ENCODE measurements at regions not wholly inside any gene's neighbourhood (a gene's known extent, or its start where the extent isn't known, plus 50 kb on each side); places are given as distances from the start of the nearest gene placed in this dataset.

DNA sequence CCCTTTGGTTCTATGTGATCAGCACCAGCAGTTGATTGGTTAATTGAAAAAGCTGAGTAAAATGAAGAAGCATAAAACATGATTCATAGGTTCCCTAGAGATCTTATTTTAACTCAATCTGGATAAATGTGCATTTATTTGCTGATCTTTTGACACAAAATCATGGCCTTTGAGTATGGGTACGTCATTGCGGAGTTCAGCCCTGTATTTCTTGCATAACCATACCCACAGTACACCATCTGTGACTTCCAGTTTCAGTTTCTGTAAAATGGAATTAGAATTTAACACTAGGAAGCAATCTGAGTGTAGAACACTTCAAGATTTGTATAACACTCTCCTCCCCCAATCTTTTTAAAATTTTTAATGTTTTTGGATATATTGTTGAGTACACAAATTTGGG, 358.2 kb downstream of the DDX10 start:
- 97% methylated on average over 2 of the region's 2 CpGs for WGBS
- no peak for DNase-seq (ENCODE audit: low read depth in 6 of 9, low spot score in 9 of 9)

DNA sequence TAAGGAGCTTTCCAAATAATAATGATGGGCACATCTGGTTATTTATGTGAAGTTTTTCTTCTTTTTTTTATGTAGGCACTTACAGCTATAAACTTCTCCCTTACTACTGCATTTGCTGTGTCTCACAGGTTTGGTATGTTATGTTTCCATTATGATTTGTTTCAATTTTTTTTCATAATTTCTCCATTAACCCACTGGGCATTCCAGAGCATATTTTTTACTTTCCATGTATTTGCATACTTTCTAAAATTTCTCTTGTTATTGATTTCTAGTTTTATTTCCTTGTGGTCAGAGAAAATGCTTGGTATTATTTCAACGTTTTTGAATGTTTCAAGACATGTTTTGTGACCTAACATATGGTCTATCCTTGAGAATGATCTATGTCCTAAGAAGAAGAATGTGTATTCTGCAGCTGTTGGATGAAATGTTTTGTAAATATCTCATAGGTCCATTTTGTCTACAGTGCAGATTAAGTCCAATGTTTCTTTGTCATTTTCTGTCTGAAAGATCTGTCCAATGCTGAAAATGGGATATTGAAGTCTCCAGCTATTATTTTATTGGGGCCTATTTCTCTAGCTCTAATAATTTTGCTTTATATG, 362.1 kb downstream of the DDX10 start:
- H3K36me3 ChIP-seq (ENCODE audit: control insufficient read depth in 2 of 2, insufficient read depth in 2 of 2, low read length in 1 of 2), result no peaks in the 10 kb centered on the region
- H3K27me3 ChIP-seq (ENCODE audit: control insufficient read depth in 2 of 2, insufficient read depth in 1 of 2, low read length in 1 of 2), result no peaks in the 10 kb centered on the region
- no peak overlapping the region for H3K4me3 ChIP-seq (ENCODE audit: low read length in 2 of 2)
- H3K4me1 ChIP-seq (ENCODE audit: control insufficient read depth in 2 of 2, insufficient read depth in 2 of 2, low read length in 2 of 2), result no peaks in the 10 kb centered on the region
- H3K27ac ChIP-seq (ENCODE audit: low read depth in 1 of 2, low read length in 1 of 2), result no peak overlapping the region
- WGBS, result 88% methylated on average over 1 of the region's 1 CpG
- no peak for DNase-seq (ENCODE audit: low read depth in 6 of 9, low spot score in 9 of 9)
- no peaks in the 10 kb centered on the region for H3K9me3 ChIP-seq (ENCODE audit: control insufficient read depth in 2 of 2, insufficient read depth in 1 of 2, low read length in 1 of 2)

More for the DNA sequence above, 358.2 kb downstream of the DDX10 start:
- no peaks in the 10 kb centered on the region for H3K36me3 ChIP-seq (ENCODE audit: control insufficient read depth in 2 of 2, insufficient read depth in 2 of 2, low read length in 1 of 2)
- H3K27me3 ChIP-seq (ENCODE audit: control insufficient read depth in 2 of 2, insufficient read depth in 1 of 2, low read length in 1 of 2), result no peaks in the 10 kb centered on the region
- H3K4me3 ChIP-seq (ENCODE audit: low read length in 2 of 2), result no peak overlapping the region
- H3K4me1 ChIP-seq (ENCODE audit: control insufficient read depth in 2 of 2, insufficient read depth in 2 of 2, low read length in 2 of 2), result no peaks in the 10 kb centered on the region
- no peaks in the 10 kb centered on the region for H3K9me3 ChIP-seq (ENCODE audit: control insufficient read depth in 2 of 2, insufficient read depth in 1 of 2, low read length in 1 of 2)
- no peak overlapping the region for H3K27ac ChIP-seq (ENCODE audit: low read depth in 1 of 2, low read length in 1 of 2)

DNA sequence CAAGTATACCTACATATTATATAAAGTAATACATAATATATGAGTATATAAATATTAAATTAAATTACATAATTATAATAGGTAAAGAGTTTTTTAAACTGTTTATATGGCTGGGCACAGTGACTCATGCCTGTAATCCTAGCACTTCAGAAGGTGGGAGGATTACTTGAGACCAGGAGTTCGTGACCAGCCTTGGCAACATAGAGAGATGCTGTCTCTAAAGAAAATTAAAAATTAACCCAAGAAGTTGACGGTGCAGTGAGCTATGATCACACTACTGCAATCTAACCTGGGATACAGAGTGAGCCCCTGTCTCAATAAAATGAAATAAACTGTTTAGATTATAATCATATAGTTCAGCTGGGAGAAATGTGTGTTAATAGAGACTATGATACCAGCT, 363.0 kb downstream of the DDX10 start:
- Histone ChIP-seq H3K27ac (ENCODE audit: low read depth in 1 of 2, low read length in 1 of 2) (no peak overlapping the region), H3K36me3 (ENCODE audit: control insufficient read depth in 2 of 2, insufficient read depth in 2 of 2, low read length in 1 of 2) (no peaks in the 10 kb centered on the region), H3K4me3 (ENCODE audit: low read length in 2 of 2) (no peak overlapping the region), H3K27me3 (ENCODE audit: control insufficient read depth in 2 of 2, insufficient read depth in 1 of 2, low read length in 1 of 2) (no peaks in the 10 kb centered on the region), H3K4me1 (ENCODE audit: control insufficient read depth in 2 of 2, insufficient read depth in 2 of 2, low read length in 2 of 2) (no peaks in the 10 kb centered on the region), H3K9me3 (ENCODE audit: control insufficient read depth in 2 of 2, insufficient read depth in 1 of 2, low read length in 1 of 2) (no peaks in the 10 kb centered on the region)
- WGBS, result 92% methylated on average over 2 of the region's 2 CpGs
- no peak for DNase-seq (ENCODE audit: low read depth in 6 of 9, low spot score in 9 of 9)

DNA sequence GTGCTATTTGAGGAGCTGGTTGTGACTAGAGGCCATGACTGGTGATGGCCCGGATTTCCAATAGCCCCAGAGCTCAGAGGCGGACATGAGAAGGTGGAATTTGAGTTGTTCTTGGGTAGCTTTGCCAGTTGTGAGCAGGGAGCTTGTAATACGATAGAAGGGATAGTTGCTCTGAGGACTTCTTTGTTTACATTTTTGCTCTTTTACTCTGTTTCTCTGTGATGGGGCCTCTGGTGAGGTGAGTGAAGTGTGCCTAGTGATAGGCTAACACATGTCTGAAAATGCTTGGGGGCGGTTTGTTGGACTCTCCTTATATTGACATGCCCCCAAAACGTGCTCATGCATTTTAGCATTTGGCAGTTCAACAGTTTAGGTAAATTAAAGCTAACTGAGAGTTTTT, 365.1 kb downstream of the DDX10 start:
- no peak for DNase-seq (ENCODE audit: low read depth in 6 of 9, low spot score in 9 of 9)
- Histone ChIP-seq H3K36me3 (ENCODE audit: control insufficient read depth in 2 of 2, insufficient read depth in 2 of 2, low read length in 1 of 2) (no peaks in the 10 kb centered on the region), H3K27ac (ENCODE audit: low read depth in 1 of 2, low read length in 1 of 2) (no peak overlapping the region), H3K4me3 (ENCODE audit: low read length in 2 of 2) (no peak overlapping the region), H3K27me3 (ENCODE audit: control insufficient read depth in 2 of 2, insufficient read depth in 1 of 2, low read length in 1 of 2) (no peaks in the 10 kb centered on the region), H3K4me1 (ENCODE audit: control insufficient read depth in 2 of 2, insufficient read depth in 2 of 2, low read length in 2 of 2) (no peaks in the 10 kb centered on the region), H3K9me3 (ENCODE audit: control insufficient read depth in 2 of 2, insufficient read depth in 1 of 2, low read length in 1 of 2) (no peaks in the 10 kb centered on the region)
- WGBS, result 74% methylated on average over 5 of the region's 5 CpGs

DNA sequence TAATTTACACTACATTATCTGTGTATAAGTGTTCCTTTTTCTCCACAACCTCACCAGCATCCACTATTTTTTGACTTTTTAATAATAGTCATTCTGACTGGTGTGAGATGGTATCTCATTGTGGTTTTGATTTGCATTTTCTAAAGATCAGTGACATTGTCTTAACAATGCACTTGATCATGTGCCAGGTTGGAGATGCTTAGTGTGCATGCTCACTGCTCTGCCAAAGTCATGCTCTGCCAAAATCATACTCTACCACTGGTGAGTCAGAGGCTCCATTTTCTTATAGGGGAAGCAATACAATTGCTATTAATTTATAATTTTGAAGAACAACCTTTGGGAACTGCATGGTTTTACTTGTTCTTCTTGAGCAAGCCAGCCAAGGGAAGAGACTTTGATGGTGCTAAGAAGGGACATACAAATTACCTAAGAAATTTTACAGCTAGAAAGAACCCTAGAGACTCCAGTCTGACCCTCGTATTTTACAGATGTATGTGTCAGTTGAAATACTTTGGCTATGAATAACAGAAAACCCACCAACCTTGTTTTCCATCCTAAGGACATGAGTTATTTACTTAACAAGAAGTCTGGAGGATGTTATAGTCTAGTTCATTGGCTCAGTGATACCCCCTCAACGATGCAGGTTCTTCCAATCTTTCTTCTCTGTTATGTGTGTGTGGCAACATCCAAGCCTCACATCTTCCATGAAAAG, 368.9 kb downstream of the DDX10 start:
- Histone ChIP-seq H3K36me3 (ENCODE audit: control insufficient read depth in 2 of 2, insufficient read depth in 2 of 2, low read length in 1 of 2) (no peaks in the 10 kb centered on the region), H3K4me3 (ENCODE audit: low read length in 2 of 2) (no peak overlapping the region), H3K27me3 (ENCODE audit: control insufficient read depth in 2 of 2, insufficient read depth in 1 of 2, low read length in 1 of 2) (no peaks in the 10 kb centered on the region), H3K4me1 (ENCODE audit: control insufficient read depth in 2 of 2, insufficient read depth in 2 of 2, low read length in 2 of 2) (no peaks in the 10 kb centered on the region), H3K27ac (ENCODE audit: low read depth in 1 of 2, low read length in 1 of 2) (no peak overlapping the region), H3K9me3 (ENCODE audit: control insufficient read depth in 2 of 2, insufficient read depth in 1 of 2, low read length in 1 of 2) (no peaks in the 10 kb centered on the region)
- DNase-seq (ENCODE audit: low read depth in 6 of 9, low spot score in 9 of 9), result no peak
- 92% methylated on average over 2 of the region's 2 CpGs for WGBS

DNA sequence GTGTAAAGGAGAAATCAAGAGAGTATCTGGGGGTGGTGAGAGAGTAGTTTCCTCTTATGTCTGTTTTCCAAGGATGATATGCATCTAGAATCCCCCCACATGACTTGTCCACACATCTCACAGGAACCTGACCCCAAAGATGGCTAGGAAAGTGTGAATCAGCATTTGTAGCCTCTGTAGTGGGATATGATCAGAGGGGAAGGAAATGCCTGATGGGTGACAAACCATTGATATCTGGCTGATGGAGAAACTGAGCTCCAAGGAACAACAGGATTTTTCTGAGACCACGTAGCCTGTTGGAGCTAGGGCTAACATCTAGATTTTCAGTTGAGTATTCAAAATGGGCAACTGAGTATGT, 369.4 kb downstream of the DDX10 start:
- H3K27me3 ChIP-seq (ENCODE audit: control insufficient read depth in 2 of 2, insufficient read depth in 1 of 2, low read length in 1 of 2), result no peaks in the 10 kb centered on the region
- H3K27ac ChIP-seq (ENCODE audit: low read depth in 1 of 2, low read length in 1 of 2), result no peak overlapping the region
- H3K4me3 ChIP-seq (ENCODE audit: low read length in 2 of 2), result no peak overlapping the region
- no peak for DNase-seq (ENCODE audit: low read depth in 6 of 9, low spot score in 9 of 9)
- no peaks in the 10 kb centered on the region for H3K36me3 ChIP-seq (ENCODE audit: control insufficient read depth in 2 of 2, insufficient read depth in 2 of 2, low read length in 1 of 2)
- WGBS, result 97% methylated on average over 1 of the region's 1 CpG
- H3K9me3 ChIP-seq (ENCODE audit: control insufficient read depth in 2 of 2, insufficient read depth in 1 of 2, low read length in 1 of 2), result no peaks in the 10 kb centered on the region
- H3K4me1 ChIP-seq (ENCODE audit: control insufficient read depth in 2 of 2, insufficient read depth in 2 of 2, low read length in 2 of 2), result no peaks in the 10 kb centered on the region

DNA sequence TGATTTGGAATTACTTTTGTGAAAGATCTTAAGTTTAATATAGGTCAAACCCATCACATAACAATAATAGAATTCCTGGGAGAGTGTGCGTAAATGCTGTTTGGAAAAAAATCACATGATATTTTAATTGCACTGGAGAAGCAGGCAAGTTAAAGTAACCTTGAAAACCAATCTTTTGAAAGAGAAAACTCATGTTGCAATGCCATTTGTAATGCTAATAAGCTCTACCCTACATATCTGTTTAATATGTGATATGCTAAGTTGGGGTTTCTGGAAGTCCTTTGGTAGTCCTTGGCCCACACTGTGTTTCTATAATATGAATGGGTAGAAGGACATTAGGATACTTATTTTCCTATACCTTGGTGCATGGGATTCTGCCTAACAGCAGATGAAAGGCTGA, 370.4 kb downstream of the DDX10 start:
- H3K4me3 ChIP-seq (ENCODE audit: low read length in 2 of 2), result no peak overlapping the region
- H3K36me3 ChIP-seq (ENCODE audit: control insufficient read depth in 2 of 2, insufficient read depth in 2 of 2, low read length in 1 of 2), result no peaks in the 10 kb centered on the region
- WGBS, result 100% methylated on average over 1 of the region's 1 CpG
- H3K27me3 ChIP-seq (ENCODE audit: control insufficient read depth in 2 of 2, insufficient read depth in 1 of 2, low read length in 1 of 2), result no peaks in the 10 kb centered on the region
- no peaks in the 10 kb centered on the region for H3K4me1 ChIP-seq (ENCODE audit: control insufficient read depth in 2 of 2, insufficient read depth in 2 of 2, low read length in 2 of 2)
- no peaks in the 10 kb centered on the region for H3K9me3 ChIP-seq (ENCODE audit: control insufficient read depth in 2 of 2, insufficient read depth in 1 of 2, low read length in 1 of 2)
- DNase-seq (ENCODE audit: low read depth in 6 of 9, low spot score in 9 of 9), result no peak
- H3K27ac ChIP-seq (ENCODE audit: low read depth in 1 of 2, low read length in 1 of 2), result no peak overlapping the region

DNA sequence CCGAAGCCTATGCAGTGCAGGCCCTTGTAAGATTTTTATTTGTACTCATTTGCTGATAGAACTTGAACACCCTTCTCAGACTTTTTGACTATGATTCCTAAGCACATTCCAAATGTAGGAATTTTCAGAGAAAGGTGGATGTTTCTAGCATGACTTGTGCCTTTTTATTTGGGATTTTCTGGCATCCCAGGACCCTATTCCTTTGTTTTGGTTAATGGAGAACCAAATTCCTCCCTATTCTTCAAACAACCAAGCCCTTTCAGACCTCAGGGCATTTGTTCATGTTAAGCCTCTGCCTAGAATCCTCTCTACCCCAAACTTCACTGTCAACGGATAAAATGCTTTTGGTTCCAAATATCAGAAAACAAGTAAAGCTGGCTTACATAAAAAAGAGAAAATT, 371.1 kb downstream of the DDX10 start:
- Histone ChIP-seq H3K4me1 (ENCODE audit: control insufficient read depth in 2 of 2, insufficient read depth in 2 of 2, low read length in 2 of 2) (no peaks in the 10 kb centered on the region), H3K27ac (ENCODE audit: low read depth in 1 of 2, low read length in 1 of 2) (no peak overlapping the region), H3K27me3 (ENCODE audit: control insufficient read depth in 2 of 2, insufficient read depth in 1 of 2, low read length in 1 of 2) (no peaks in the 10 kb centered on the region), H3K9me3 (ENCODE audit: control insufficient read depth in 2 of 2, insufficient read depth in 1 of 2, low read length in 1 of 2) (no peaks in the 10 kb centered on the region), H3K4me3 (ENCODE audit: low read length in 2 of 2) (no peak overlapping the region), H3K36me3 (ENCODE audit: control insufficient read depth in 2 of 2, insufficient read depth in 2 of 2, low read length in 1 of 2) (no peaks in the 10 kb centered on the region)
- WGBS, result 95% methylated on average over 2 of the region's 2 CpGs
- no peak for DNase-seq (ENCODE audit: low read depth in 6 of 9, low spot score in 9 of 9)

DNA sequence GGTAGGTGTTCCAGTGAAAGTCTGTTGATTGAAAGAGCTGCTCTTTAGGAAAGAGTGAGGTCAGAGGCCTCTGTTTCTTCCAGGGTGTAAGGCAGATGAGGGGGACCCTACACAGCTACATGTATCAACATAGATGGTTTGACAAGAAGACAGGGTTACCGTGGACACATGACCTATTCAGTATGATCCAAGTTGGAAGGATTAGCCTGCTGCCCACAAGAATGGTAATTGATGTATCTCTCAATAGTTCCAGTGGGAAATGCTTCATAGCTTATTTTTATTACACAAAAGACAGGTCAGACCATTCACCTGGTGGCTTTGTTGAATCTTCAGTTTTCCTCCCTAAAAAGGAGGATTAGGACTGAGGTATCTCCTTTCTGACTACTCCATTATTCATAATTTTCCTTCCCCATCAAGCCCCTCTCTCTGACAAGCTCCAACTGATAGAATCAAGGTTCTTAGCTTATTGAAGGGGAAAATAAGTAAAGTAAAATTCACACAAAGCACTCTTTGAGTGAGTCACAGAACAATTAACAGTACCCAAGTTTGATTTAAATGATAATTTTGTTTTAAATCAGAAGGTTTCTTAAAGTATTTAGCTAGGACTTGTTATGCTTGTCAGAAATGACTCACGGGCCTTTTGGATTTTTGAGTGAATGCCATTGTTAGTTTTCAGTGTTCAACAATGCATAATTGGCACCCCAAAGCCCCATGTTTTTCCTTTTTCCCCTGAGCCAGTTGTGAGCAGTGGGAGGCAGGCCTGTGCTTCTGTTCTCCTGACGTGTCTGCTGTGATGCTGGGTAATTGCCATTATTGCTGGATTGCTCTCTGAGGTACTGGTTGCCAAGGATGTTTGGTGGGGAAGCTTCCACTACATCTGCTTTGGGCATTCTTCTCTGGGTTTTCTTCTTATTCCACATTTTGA, 373.2 kb downstream of the DDX10 start:
- DNase-seq (ENCODE audit: low read depth in 6 of 9, low spot score in 9 of 9), result no peak
- WGBS, result 97% methylated on average over 3 of the region's 3 CpGs
- no peaks in the 10 kb centered on the region for H3K27me3 ChIP-seq (ENCODE audit: control insufficient read depth in 2 of 2, insufficient read depth in 1 of 2, low read length in 1 of 2)
- H3K27ac ChIP-seq (ENCODE audit: low read depth in 1 of 2, low read length in 1 of 2), result no peak overlapping the region
- no peaks in the 10 kb centered on the region for H3K9me3 ChIP-seq (ENCODE audit: control insufficient read depth in 2 of 2, insufficient read depth in 1 of 2, low read length in 1 of 2)
- no peaks in the 10 kb centered on the region for H3K36me3 ChIP-seq (ENCODE audit: control insufficient read depth in 2 of 2, insufficient read depth in 2 of 2, low read length in 1 of 2)
- no peak overlapping the region for H3K4me3 ChIP-seq (ENCODE audit: low read length in 2 of 2)
- no peaks in the 10 kb centered on the region for H3K4me1 ChIP-seq (ENCODE audit: control insufficient read depth in 2 of 2, insufficient read depth in 2 of 2, low read length in 2 of 2)

All from thymus (tissue), 11 donors.